ENCODE measurements at regions not wholly inside any gene's neighbourhood (a gene's known extent, or its start where the extent isn't known, plus 50 kb on each side); places are given as distances from the start of the nearest gene placed in this dataset.

GRCh38 chr5:40022057-40022456 is 597.3 kb upstream of the DAB2 start:
- no peak overlapping the region for H3K4me3 Mint-ChIP-seq
- CTCF ChIA-PET = interaction anchor here (1.2 kb wide), 1 partner anchor 667 kb away, joined by 3 read pairs; no protein-coding TSS in a partner anchor
- H3K27me3 Mint-ChIP-seq (ENCODE audit: low read depth) = peaks cover 5% of the 10 kb centered on the region
- DNase-seq = no peak
- POLR2A ChIA-PET = no interaction called here
- no peaks in the 10 kb centered on the region for H3K36me3 Mint-ChIP-seq (ENCODE audit: low read depth)
- H3K9me3 Mint-ChIP-seq (ENCODE audit: insufficient read depth) = no peaks in the 10 kb centered on the region
- no peak overlapping the region for H3K27ac Mint-ChIP-seq
- H3K4me1 Mint-ChIP-seq (ENCODE audit: low read depth) = no peaks in the 10 kb centered on the region
- ATAC-seq = no peak

DNA sequence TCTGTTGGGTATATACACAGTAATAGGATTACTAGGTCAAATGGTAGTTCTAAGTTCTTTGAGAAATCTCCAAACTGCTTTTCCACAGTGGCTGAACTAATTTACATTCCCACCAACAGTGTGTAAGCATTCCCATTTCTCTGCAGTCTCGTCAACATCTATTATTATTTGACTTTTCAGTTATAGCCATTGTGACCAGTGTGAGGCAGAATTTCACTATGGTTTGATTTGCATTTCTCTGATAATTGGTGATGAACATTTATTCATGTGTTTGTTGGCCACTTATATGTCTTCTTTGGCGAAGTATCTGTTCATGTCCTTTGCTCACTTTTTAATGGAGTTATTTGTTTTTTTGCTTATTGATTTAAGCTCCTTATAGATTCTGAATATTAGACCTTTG is 596.2 kb upstream of the DAB2 start:
- ATAC-seq (no peak), DNase-seq (no peak)
- H3K36me3 Mint-ChIP-seq (ENCODE audit: low read depth) = no peaks in the 10 kb centered on the region
- ChIA-PET POLR2A (no interaction called here), CTCF (interaction anchor here (0.9 to 1.2 kb wide), 2 partner anchors 668 to 713 kb away, joined by 3 read pairs; no protein-coding TSS in a partner anchor)
- H3K9me3 Mint-ChIP-seq (ENCODE audit: insufficient read depth) = no peaks in the 10 kb centered on the region
- no peak overlapping the region for H3K4me3 Mint-ChIP-seq
- peaks cover 5% of the 10 kb centered on the region for H3K27me3 Mint-ChIP-seq (ENCODE audit: low read depth)
- no peaks in the 10 kb centered on the region for H3K4me1 Mint-ChIP-seq (ENCODE audit: low read depth)
- H3K27ac Mint-ChIP-seq = no peak overlapping the region

DNA sequence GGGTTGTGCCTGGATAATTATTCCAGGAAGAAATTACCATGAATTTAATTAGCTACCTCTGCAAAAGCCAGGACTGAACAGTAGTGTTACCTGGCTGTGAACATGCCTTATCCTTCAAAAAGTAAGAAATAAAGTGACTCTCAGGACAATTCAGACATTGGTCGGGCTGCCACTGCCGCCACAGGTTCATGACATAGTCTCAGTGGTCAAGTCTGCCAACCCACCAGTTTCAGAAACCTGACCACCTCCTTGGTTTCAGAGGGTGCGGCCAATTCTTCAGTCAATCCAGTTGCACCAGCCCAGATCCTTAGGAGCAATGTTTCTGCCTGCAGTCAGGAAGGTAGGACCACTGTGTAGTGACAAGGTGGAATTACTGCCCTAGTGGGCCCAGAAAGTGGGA is 593.1 kb upstream of the DAB2 start:
- H3K4me1 Mint-ChIP-seq (ENCODE audit: low read depth) = no peaks in the 10 kb centered on the region
- DNase-seq (no peak), ATAC-seq (no peak)
- H3K4me3 Mint-ChIP-seq = no peak overlapping the region
- ChIA-PET CTCF (no interaction called here), POLR2A (no interaction called here)
- H3K27me3 Mint-ChIP-seq (ENCODE audit: low read depth) = peaks cover 5% of the 10 kb centered on the region
- H3K36me3 Mint-ChIP-seq (ENCODE audit: low read depth) = no peaks in the 10 kb centered on the region
- H3K27ac Mint-ChIP-seq = no peak overlapping the region
- H3K9me3 Mint-ChIP-seq (ENCODE audit: insufficient read depth) = no peaks in the 10 kb centered on the region

DNA sequence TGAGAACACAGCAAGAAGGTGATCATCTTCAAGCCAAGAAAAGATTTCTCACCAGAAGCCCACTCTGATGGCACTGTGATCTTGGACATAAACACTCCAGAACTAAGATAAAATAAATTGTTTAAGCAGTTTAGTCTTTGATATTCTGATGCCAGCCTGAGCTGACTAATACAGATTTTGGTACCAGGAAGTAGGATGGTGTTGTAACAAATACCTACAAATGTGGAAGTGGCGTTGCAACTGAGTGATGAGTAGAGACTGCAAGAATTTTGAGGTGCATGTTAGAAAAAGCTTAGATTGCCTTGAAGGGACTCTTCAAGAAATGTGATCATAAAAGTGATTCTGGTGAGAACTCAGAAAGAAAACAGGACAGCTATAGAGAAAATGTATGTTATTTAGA is 592.4 kb upstream of the DAB2 start:
- Mint-ChIP-seq H3K4me1 (ENCODE audit: low read depth) (no peaks in the 10 kb centered on the region), H3K4me3 (no peak overlapping the region), H3K27me3 (ENCODE audit: low read depth) (peaks cover 5% of the 10 kb centered on the region), H3K36me3 (ENCODE audit: low read depth) (no peaks in the 10 kb centered on the region), H3K27ac (no peak overlapping the region), H3K9me3 (ENCODE audit: insufficient read depth) (no peaks in the 10 kb centered on the region)
- ChIA-PET CTCF (no interaction called here), POLR2A (no interaction called here)
- no peak for DNase-seq
- ATAC-seq = no peak

GRCh38 chr5:40010436-40010835 is 585.7 kb upstream of the DAB2 start:
- ATAC-seq (no peak), DNase-seq (no peak)
- Mint-ChIP-seq H3K27me3 (ENCODE audit: low read depth) (peaks cover 8% of the 10 kb centered on the region), H3K36me3 (ENCODE audit: low read depth) (no peaks in the 10 kb centered on the region), H3K9me3 (ENCODE audit: insufficient read depth) (no peaks in the 10 kb centered on the region), H3K27ac (no peak overlapping the region), H3K4me1 (ENCODE audit: low read depth) (no peaks in the 10 kb centered on the region), H3K4me3 (no peak overlapping the region)
- CTCF ChIA-PET = no interaction called here
- POLR2A ChIA-PET = no interaction called here

GRCh38 chr5:40006260-40006659 is 581.5 kb upstream of the DAB2 start:
- H3K4me3 Mint-ChIP-seq = no peak overlapping the region

GRCh38 chr5:40001796-40002195 is 577.0 kb upstream of the DAB2 start:
- no peaks in the 10 kb centered on the region for H3K9me3 Mint-ChIP-seq (ENCODE audit: insufficient read depth)
- H3K36me3 Mint-ChIP-seq (ENCODE audit: low read depth) = no peaks in the 10 kb centered on the region
- H3K27ac Mint-ChIP-seq = no peak overlapping the region
- no peak for ATAC-seq
- ChIA-PET CTCF (no interaction called here), POLR2A (no interaction called here)
- peaks cover 5% of the 10 kb centered on the region for H3K27me3 Mint-ChIP-seq (ENCODE audit: low read depth)
- DNase-seq = no peak
- no peak overlapping the region for H3K4me3 Mint-ChIP-seq
- H3K4me1 Mint-ChIP-seq (ENCODE audit: low read depth) = no peaks in the 10 kb centered on the region

More at GRCh38 chr5:40006260-40006659, 581.5 kb upstream of the DAB2 start:
- peaks cover 13% of the 10 kb centered on the region for H3K27me3 Mint-ChIP-seq (ENCODE audit: low read depth)
- H3K9me3 Mint-ChIP-seq (ENCODE audit: insufficient read depth) = no peaks in the 10 kb centered on the region
- ChIA-PET POLR2A (no interaction called here), CTCF (no interaction called here)
- ATAC-seq (no peak), DNase-seq (no peak)
- H3K27ac Mint-ChIP-seq = no peak overlapping the region
- H3K4me1 Mint-ChIP-seq (ENCODE audit: low read depth) = no peaks in the 10 kb centered on the region
- H3K36me3 Mint-ChIP-seq (ENCODE audit: low read depth) = no peaks in the 10 kb centered on the region

- CTCF ChIA-PET = no interaction called here
Observed at GRCh38 chr5:39998518-39998917, 573.7 kb upstream of the DAB2 start.

DNA sequence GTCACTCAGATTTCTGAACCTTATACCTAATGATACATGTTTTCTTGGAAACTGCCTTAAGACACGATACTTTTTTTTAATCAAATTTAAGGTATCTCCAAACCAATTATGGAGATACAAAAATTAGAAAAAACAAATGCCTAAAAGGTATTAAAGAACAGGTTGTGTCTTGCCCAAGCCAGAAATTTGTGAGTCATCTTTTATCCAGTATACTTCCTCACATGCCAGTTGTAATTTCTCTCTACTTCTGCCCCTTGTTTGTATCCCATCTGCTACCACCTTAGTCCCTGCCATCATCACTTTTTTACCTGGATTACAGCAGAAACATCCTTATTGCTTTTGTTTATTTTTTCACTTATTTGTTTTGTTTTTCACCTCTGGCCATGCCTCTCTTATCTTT is 571.2 kb upstream of the DAB2 start:
- Mint-ChIP-seq H3K27me3 (ENCODE audit: low read depth) (peaks cover 10% of the 10 kb centered on the region), H3K4me1 (ENCODE audit: low read depth) (no peaks in the 10 kb centered on the region), H3K9me3 (ENCODE audit: insufficient read depth) (no peaks in the 10 kb centered on the region), H3K4me3 (no peak overlapping the region), H3K27ac (no peak overlapping the region), H3K36me3 (ENCODE audit: low read depth) (no peaks in the 10 kb centered on the region)
- ATAC-seq = no peak
- POLR2A ChIA-PET = no interaction called here
- CTCF ChIA-PET = no interaction called here
- no peak for DNase-seq

More at GRCh38 chr5:39998518-39998917, 573.7 kb upstream of the DAB2 start:
- no peaks in the 10 kb centered on the region for H3K36me3 Mint-ChIP-seq (ENCODE audit: low read depth)
- no peak for DNase-seq
- no peaks in the 10 kb centered on the region for H3K9me3 Mint-ChIP-seq (ENCODE audit: insufficient read depth)
- ATAC-seq = no peak
- POLR2A ChIA-PET = no interaction called here
- H3K27me3 Mint-ChIP-seq (ENCODE audit: low read depth) = peaks cover 7% of the 10 kb centered on the region
- no peak overlapping the region for H3K4me3 Mint-ChIP-seq
- no peaks in the 10 kb centered on the region for H3K4me1 Mint-ChIP-seq (ENCODE audit: low read depth)
- H3K27ac Mint-ChIP-seq = no peak overlapping the region

DNA sequence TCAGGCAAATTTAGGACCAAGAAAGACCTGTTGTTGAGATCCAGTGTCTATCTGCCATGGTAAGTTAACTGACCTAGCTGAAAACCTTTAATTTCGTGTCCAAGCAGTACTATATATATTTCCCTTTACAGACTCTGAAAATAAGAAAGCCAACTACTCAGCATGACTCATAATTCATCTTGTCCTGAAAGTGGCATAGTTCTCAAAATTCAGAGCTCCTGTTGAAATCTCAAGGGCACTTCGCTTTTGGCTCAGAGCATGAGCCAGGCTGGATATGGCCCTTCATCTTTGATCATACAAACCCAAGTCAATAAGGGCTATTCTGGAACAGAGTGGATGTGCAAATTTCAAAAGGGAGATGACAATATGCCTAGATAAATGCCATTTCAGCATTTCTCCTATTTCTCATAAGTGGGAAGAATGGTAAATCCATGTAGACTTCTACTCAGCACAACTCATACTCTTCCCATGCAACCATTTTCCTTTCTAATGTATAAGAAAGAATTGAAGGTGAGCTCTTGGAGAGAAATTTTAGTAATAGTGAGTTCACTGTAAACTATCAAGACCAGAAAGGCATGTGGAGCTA is 567.9 kb upstream of the DAB2 start:
- ATAC-seq (no peak), DNase-seq (no peak)
- Mint-ChIP-seq H3K36me3 (ENCODE audit: low read depth) (no peaks in the 10 kb centered on the region), H3K4me1 (ENCODE audit: low read depth) (no peaks in the 10 kb centered on the region), H3K27ac (no peak overlapping the region), H3K4me3 (no peak overlapping the region), H3K27me3 (ENCODE audit: low read depth) (peaks cover 14% of the 10 kb centered on the region), H3K9me3 (ENCODE audit: insufficient read depth) (no peaks in the 10 kb centered on the region)
- ChIA-PET POLR2A (no interaction called here), CTCF (no interaction called here)

- DNase-seq (no peak), ATAC-seq (no peak)
- no peaks in the 10 kb centered on the region for H3K36me3 Mint-ChIP-seq (ENCODE audit: low read depth)
- ChIA-PET POLR2A (interaction anchor here (0.6 kb wide), 1 partner anchor 96 kb away, joined by 4 read pairs; no protein-coding TSS in a partner anchor), CTCF (no interaction called here)
- H3K4me3 Mint-ChIP-seq = no peak overlapping the region
- H3K27me3 Mint-ChIP-seq (ENCODE audit: low read depth) = peaks cover 11% of the 10 kb centered on the region
- no peaks in the 10 kb centered on the region for H3K9me3 Mint-ChIP-seq (ENCODE audit: insufficient read depth)
- no peak overlapping the region for H3K27ac Mint-ChIP-seq
- H3K4me1 Mint-ChIP-seq (ENCODE audit: low read depth) = no peaks in the 10 kb centered on the region
Observed at GRCh38 chr5:39986614-39987013, 561.8 kb upstream of the DAB2 start.

DNA sequence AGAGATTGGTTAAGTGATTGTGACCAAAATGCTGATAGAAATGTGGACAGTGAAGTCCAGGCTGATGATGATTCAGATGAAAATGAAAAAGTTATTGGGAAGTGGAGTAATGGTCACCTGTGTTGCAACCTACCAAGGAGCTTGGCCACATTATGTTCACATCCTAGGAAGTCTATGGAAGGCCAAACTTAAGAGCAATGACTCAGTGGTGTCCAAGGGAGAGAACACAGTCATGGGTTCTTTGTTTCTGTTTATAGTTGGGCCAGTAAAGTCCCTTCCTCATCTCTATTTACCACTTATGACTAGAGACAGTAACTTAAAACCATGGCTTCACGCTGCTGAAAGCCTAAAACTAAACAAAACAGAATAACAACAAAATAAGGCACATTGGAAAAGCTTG is 555.3 kb upstream of the DAB2 start:
- no peaks in the 10 kb centered on the region for H3K36me3 Mint-ChIP-seq (ENCODE audit: low read depth)
- no peaks in the 10 kb centered on the region for H3K9me3 Mint-ChIP-seq (ENCODE audit: insufficient read depth)
- peaks cover 2% of the 10 kb centered on the region for H3K27me3 Mint-ChIP-seq (ENCODE audit: low read depth)
- no peaks in the 10 kb centered on the region for H3K4me1 Mint-ChIP-seq (ENCODE audit: low read depth)
- no peak overlapping the region for H3K27ac Mint-ChIP-seq
- POLR2A ChIA-PET = no interaction called here
- DNase-seq (no peak), ATAC-seq (no peak)
- CTCF ChIA-PET = interaction anchor here (1.6 kb wide), 1 partner anchor 12 kb away, joined by 4 read pairs; no protein-coding TSS in a partner anchor
- no peak overlapping the region for H3K4me3 Mint-ChIP-seq

DNA sequence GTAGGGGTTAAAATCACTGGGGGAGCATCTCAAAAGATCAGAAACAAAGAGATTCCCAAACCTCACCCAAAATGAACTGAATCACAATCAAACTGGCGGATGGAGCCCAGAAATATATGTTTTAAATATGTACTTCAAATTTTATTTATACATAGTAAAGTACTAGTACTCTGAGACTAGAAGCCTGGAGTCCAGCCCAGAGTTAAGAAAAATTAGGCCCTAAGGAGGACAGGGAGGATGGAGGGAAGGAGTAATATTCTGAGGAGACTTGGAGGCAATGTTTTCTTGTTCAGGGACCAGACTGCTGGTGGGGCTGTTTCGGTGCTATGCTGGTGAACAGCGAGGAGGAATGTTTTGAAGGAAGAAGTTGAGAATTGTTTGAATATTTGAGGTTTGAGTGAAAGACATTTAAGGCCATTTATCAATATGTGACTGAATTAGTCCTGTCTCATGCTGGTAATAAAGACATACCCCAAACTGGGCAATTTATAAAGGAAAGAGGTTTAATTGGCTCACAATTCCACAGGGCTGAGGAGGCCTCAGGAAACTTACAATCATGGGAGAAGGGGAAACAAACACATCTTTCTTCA is 552.4 kb upstream of the DAB2 start:
- H3K27ac Mint-ChIP-seq = no peak overlapping the region
- no peak overlapping the region for H3K4me3 Mint-ChIP-seq
- no peaks in the 10 kb centered on the region for H3K36me3 Mint-ChIP-seq (ENCODE audit: low read depth)
- H3K27me3 Mint-ChIP-seq (ENCODE audit: low read depth) = no peaks in the 10 kb centered on the region
- H3K9me3 Mint-ChIP-seq (ENCODE audit: insufficient read depth) = no peaks in the 10 kb centered on the region
- ChIA-PET POLR2A (no interaction called here), CTCF (no interaction called here)
- no peaks in the 10 kb centered on the region for H3K4me1 Mint-ChIP-seq (ENCODE audit: low read depth)
- no peak for ATAC-seq
- DNase-seq = no peak
